CD4-positive, alpha-beta T cell (primary cell): ENCODE measurements at regions not wholly inside any gene's neighbourhood (a gene's known extent, or its start where the extent isn't known, plus 50 kb on each side); places are given as distances from the start of the nearest gene placed in this dataset.
"Not testable (repeated sequence)": the region's sequence is repeated elsewhere in the genome, so short reads cannot be mapped to it uniquely, and the experiment has no call there.

Source experiments
- ATAC-seq: fragments of 200-7000 bp; cut with Tn5 transposase; one replicate; pipeline ENCODE4 v1.10.0; 2022; ENCODE audit warnings: mild to moderate bottlenecking; ENCODE audit not compliant: poor library complexity
- CTCF ChIA-PET: fragments of 350-600 bp; sonication (Branson Sonifier 250); formaldehyde crosslinking; loops from one replicate; lab custom pipeline; 2021; ENCODE audit warnings: antibody characterized with exemption, inconsistent platforms; lab: Charles Lee
- POLR2A ChIA-PET: fragments of 350-600 bp; sonication (Branson Sonifier 250); formaldehyde crosslinking; loops from one replicate; lab custom pipeline; 2021; ENCODE audit warnings: antibody characterized with exemption, inconsistent platforms; lab: Charles Lee
- DNase-seq, 14 experiments: peaks; one replicate each; pipeline ENCODE4 v3.0.0-alpha.2; 2013 to 2020; ENCODE audit warnings: mixed read lengths in 2 of 14
- H3K27ac ChIP-seq, 2 donors: one replicate each; pipeline versions ENCODE4 v1.5.1 to v1.7.0; 2013; ENCODE audit warnings: low read length in 2 of 2, low read depth in 1 of 2, mild to moderate bottlenecking in 1 of 2
- H3K27me3 ChIP-seq, 2 experiments: 1 replicate in 1 of 2; 2 replicates in 1 of 2; pipeline versions ENCODE4 v1.6.1 to v1.7.0; 2013; ENCODE audit warnings: low read length in 2 of 2, control low read depth in 1 of 2, mild to moderate bottlenecking in 1 of 2, moderate library complexity in 1 of 2; ENCODE audit not compliant: insufficient read depth in 2 of 2, control insufficient read depth in 1 of 2
- H3K36me3 ChIP-seq: one replicate; pipeline ENCODE4 v1.6.1; 2013; ENCODE audit warnings: low read length, control low read depth; ENCODE audit not compliant: insufficient read depth
- H3K4me1 ChIP-seq: one replicate; pipeline ENCODE4 v1.6.1; 2013; ENCODE audit warnings: low read length, control low read depth; ENCODE audit not compliant: insufficient read depth
- H3K4me3 ChIP-seq: one replicate; pipeline ENCODE4 v1.5.1; 2013; ENCODE audit warnings: mild to moderate bottlenecking, low read length, moderate library complexity
- H3K9me3 ChIP-seq, 2 experiments: 1 replicate in 1 of 2; 2 replicates in 1 of 2; pipeline versions ENCODE4 v1.6.1 to v1.7.0; 2013; ENCODE audit warnings: low read length in 2 of 2, mild to moderate bottlenecking in 2 of 2, control low read depth in 1 of 2, moderate library complexity in 1 of 2; ENCODE audit not compliant: control insufficient read depth in 1 of 2, insufficient read depth in 1 of 2
- H3K27ac Mint-ChIP-seq: one replicate; pipeline ENCODE4 v1.8.0; 2020; ENCODE audit warnings: mixed read lengths
- H3K27me3 Mint-ChIP-seq: one replicate; pipeline ENCODE4 v1.8.0; 2021; ENCODE audit warnings: mixed read lengths
- H3K36me3 Mint-ChIP-seq: one replicate; pipeline ENCODE4 v1.8.0; 2021; ENCODE audit warnings: low read depth, mixed read lengths
- H3K4me1 Mint-ChIP-seq: one replicate; pipeline ENCODE4 v1.8.0; 2021; ENCODE audit warnings: low read depth, mixed read lengths
- H3K4me3 Mint-ChIP-seq: one replicate; pipeline ENCODE4 v1.8.0; 2020; ENCODE audit warnings: mild to moderate bottlenecking, mixed read lengths
- H3K9me3 Mint-ChIP-seq: one replicate; pipeline ENCODE4 v1.8.0; 2020; ENCODE audit warnings: mixed read lengths
- CTCF ChIP-seq: fragments of 200-600 bp; IDR thresholded peaks from one replicate; pipeline ENCODE4 v1.8.0; 2022; ENCODE audit warnings: antibody characterized with exemption, mild to moderate bottlenecking
- intact Hi-C, 2 experiments: fragments of 100-400 bp; cut with DNase I in 1 of 2; cut with micrococcal nuclease in 1 of 2; formaldehyde crosslinking; loops; one replicate each; pipeline versions ENCODE4 v1.15.1 to v1.9.0; 2023 to 2025; cut with DNase I, micrococcal nuclease

- Mint-ChIP-seq H3K4me3 (no peak overlapping the region), H3K27me3 (no peaks in the 10 kb centered on the region), H3K27ac (no peak overlapping the region), H3K9me3 (peaks cover 7% of the 10 kb centered on the region), H3K36me3 (no peaks in the 10 kb centered on the region), H3K4me1 (no peaks in the 10 kb centered on the region)
- ATAC-seq (no peak), DNase-seq (peak in 2 of 14 experiments; percentile 16 to 30)
- Histone ChIP-seq H3K9me3 (peaks cover 0 to 4% of the 10 kb centered on the region in 2 experiments), H3K27me3 (no peaks in the 10 kb centered on the region), H3K4me1 (no peaks in the 10 kb centered on the region), H3K27ac (no peak overlapping the region), H3K36me3 (no peaks in the 10 kb centered on the region), H3K4me3 (no peak overlapping the region)
- POLR2A ChIA-PET, result no interaction called here
- TF ChIP-seq CTCF, result no peak
- intact Hi-C loops, result no loop called here
- CTCF ChIA-PET, result no interaction called here
Measured at GRCh38 chr6:21935561-21936028, 342.0 kb downstream of the SOX4 start.

- Mint-ChIP-seq H3K4me3 (no peak overlapping the region), H3K36me3 (no peaks in the 10 kb centered on the region), H3K27ac (no peak overlapping the region), H3K9me3 (peaks cover 7% of the 10 kb centered on the region), H3K27me3 (no peaks in the 10 kb centered on the region), H3K4me1 (no peaks in the 10 kb centered on the region)
- peaks cover 0 to 4% of the 10 kb centered on the region in 2 experiments for H3K9me3 ChIP-seq
- H3K27me3 ChIP-seq, result no peaks in the 10 kb centered on the region
- no peaks in the 10 kb centered on the region for H3K36me3 ChIP-seq
- no peak overlapping the region for H3K4me3 ChIP-seq
- ChIA-PET POLR2A (no interaction called here), CTCF (no interaction called here)
- TF ChIP-seq CTCF, result no peak
- DNase-seq (no peak), ATAC-seq (no peak)
- no peak overlapping the region for H3K27ac ChIP-seq
- intact Hi-C loops, result no loop called here
- H3K4me1 ChIP-seq, result no peaks in the 10 kb centered on the region
Measured at GRCh38 chr6:21937466-21937865, 343.9 kb downstream of the SOX4 start.

GRCh38 chr6:21939066-21939465 is 345.5 kb downstream of the SOX4 start:
- H3K27me3 ChIP-seq, H3K27ac ChIP-seq, H3K4me1 ChIP-seq, DNase-seq, H3K27ac Mint-ChIP-seq, H3K36me3 Mint-ChIP-seq, H3K36me3 ChIP-seq, H3K4me3 Mint-ChIP-seq, H3K4me3 ChIP-seq, intact Hi-C loops, H3K4me1 Mint-ChIP-seq, H3K27me3 Mint-ChIP-seq, CTCF ChIA-PET, POLR2A ChIA-PET, H3K9me3 Mint-ChIP-seq, H3K9me3 ChIP-seq, ATAC-seq: not testable (repeated sequence)

GRCh38 chr6:21941926-21942325 is 348.4 kb downstream of the SOX4 start:
- no peak overlapping the region for H3K27ac ChIP-seq
- ChIA-PET CTCF (no interaction called here), POLR2A (no interaction called here)
- Mint-ChIP-seq H3K4me3 (no peak overlapping the region), H3K27ac (no peak overlapping the region), H3K36me3 (no peaks in the 10 kb centered on the region), H3K4me1 (no peaks in the 10 kb centered on the region), H3K27me3 (no peaks in the 10 kb centered on the region), H3K9me3 (peaks cover 3% of the 10 kb centered on the region)
- no peak for TF ChIP-seq CTCF
- intact Hi-C loops, result no loop called here
- peaks cover 0 to 4% of the 10 kb centered on the region in 2 experiments for H3K9me3 ChIP-seq
- DNase-seq (no peak), ATAC-seq (no peak)
- no peaks in the 10 kb centered on the region for H3K27me3 ChIP-seq
- no peak overlapping the region for H3K4me3 ChIP-seq
- no peaks in the 10 kb centered on the region for H3K36me3 ChIP-seq
- no peaks in the 10 kb centered on the region for H3K4me1 ChIP-seq
